ENCODE measurements at regions not wholly inside any gene's neighbourhood (a gene's known extent, or its start where the extent isn't known, plus 50 kb on each side); places are given as distances from the start of the nearest gene placed in this dataset.

DNA sequence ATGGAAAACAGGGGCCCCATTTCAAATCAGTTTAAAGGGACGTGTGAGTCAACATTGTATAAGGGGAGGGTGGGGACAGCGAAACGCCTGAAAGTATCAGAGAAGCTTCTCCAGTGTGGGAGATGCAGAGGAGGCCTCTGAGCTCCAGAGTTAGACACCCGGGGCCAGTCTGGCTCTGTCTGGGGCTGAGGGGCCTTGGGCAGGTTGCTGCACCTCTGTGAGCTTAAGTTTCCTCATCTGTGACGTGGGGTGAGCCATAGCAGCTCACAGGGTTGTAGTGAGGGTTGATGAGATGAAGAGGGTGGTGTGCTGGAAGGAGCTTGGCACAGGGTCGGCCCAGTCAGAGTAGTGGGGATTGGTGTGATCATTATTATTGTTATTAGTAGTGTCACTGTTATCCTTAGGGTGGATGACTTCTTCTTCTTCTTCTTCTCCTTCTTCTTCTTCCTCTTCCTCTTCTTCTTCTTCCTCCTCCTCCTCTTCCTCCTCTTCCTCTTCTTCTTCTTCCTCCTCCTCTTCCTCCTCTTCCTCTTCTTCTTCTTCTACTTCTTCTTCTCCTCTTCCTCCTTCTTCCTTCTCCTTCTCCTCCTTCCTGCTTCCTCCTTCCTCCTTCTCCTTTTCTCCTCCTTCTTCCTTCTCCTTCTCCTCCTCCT, 282.0 kb downstream of the PTPRU start:
- no peak for DNase-seq (ENCODE audit: low read depth, low spot score)
- Histone ChIP-seq H3K9ac (ENCODE audit: insufficient read length, low read depth) (no peak overlapping the region), H3K36me3 (ENCODE audit: insufficient read depth, insufficient read length, low read length) (no peaks in the 10 kb centered on the region), H3K27me3 (ENCODE audit: insufficient read depth, insufficient read length) (peaks cover 4% of the 10 kb centered on the region), H3K9me3 (ENCODE audit: insufficient read depth, low read length) (peaks cover 5% of the 10 kb centered on the region; the same call in 1 of the 2 replicates), H3K4me3 (ENCODE audit: insufficient read length, low read depth) (no peak overlapping the region), H3K4me1 (ENCODE audit: insufficient read depth, insufficient read length) (peaks cover 18% of the 10 kb centered on the region)
- TF ChIP-seq ZNF274 (IDR thresholded peaks at IDR 0.05; ENCODE audit: low read depth, low read length) (no peak), YY1 (IDR thresholded peaks at IDR 0.05; ENCODE audit: insufficient read depth, insufficient read length) (no peak), SUZ12 (IDR thresholded peaks at IDR 0.05; ENCODE audit: extremely low read depth, insufficient read depth, insufficient read length) (no peak)

GRCh38 chr1:29517251-29518086, 281.1 kb downstream of the PTPRU start:
- H3K4me3 ChIP-seq (ENCODE audit: insufficient read length, low read depth) = no peak overlapping the region
- peaks cover 17% of the 10 kb centered on the region for H3K4me1 ChIP-seq (ENCODE audit: insufficient read depth, insufficient read length)
- H3K27me3 ChIP-seq (ENCODE audit: insufficient read depth, insufficient read length) = peaks cover 4% of the 10 kb centered on the region
- DNase-seq (ENCODE audit: low read depth, low spot score) = no peak
- H3K36me3 ChIP-seq (ENCODE audit: insufficient read depth, insufficient read length, low read length) = no peaks in the 10 kb centered on the region
- H3K9ac ChIP-seq (ENCODE audit: insufficient read length, low read depth) = no peak overlapping the region
- TF ChIP-seq YY1 (IDR thresholded peaks at IDR 0.05; ENCODE audit: insufficient read depth, insufficient read length) = no peak
- no peak for TF ChIP-seq ZNF274 (IDR thresholded peaks at IDR 0.05; ENCODE audit: low read depth, low read length)
- TF ChIP-seq SUZ12 (IDR thresholded peaks at IDR 0.05; ENCODE audit: extremely low read depth, insufficient read depth, insufficient read length) = no peak
- peaks cover 6% of the 10 kb centered on the region; the same call in 1 of the 2 replicates for H3K9me3 ChIP-seq (ENCODE audit: insufficient read depth, low read length)

- Histone ChIP-seq H3K4me1 (ENCODE audit: insufficient read depth, insufficient read length) (peaks cover 7% of the 10 kb centered on the region), H3K4me3 (ENCODE audit: insufficient read length, low read depth) (no peak overlapping the region), H3K9me3 (ENCODE audit: insufficient read depth, low read length) (peaks cover 17% of the 10 kb centered on the region; the same call in 1 of the 2 replicates), H3K9ac (ENCODE audit: insufficient read length, low read depth) (no peak overlapping the region), H3K36me3 (ENCODE audit: insufficient read depth, insufficient read length, low read length) (no peaks in the 10 kb centered on the region), H3K27me3 (ENCODE audit: insufficient read depth, insufficient read length) (peaks cover 4% of the 10 kb centered on the region)
- DNase-seq (ENCODE audit: low read depth, low spot score) = no peak
- TF ChIP-seq SUZ12 (IDR thresholded peaks at IDR 0.05; ENCODE audit: extremely low read depth, insufficient read depth, insufficient read length) = no peak
- no peak for TF ChIP-seq ZNF274 (IDR thresholded peaks at IDR 0.05; ENCODE audit: low read depth, low read length)
- TF ChIP-seq YY1 (IDR thresholded peaks at IDR 0.05; ENCODE audit: insufficient read depth, insufficient read length) = no peak
Observed at GRCh38 chr1:29516063-29516820, 279.9 kb downstream of the PTPRU start.

- Histone ChIP-seq H3K36me3 (ENCODE audit: insufficient read depth, insufficient read length, low read length) (no peaks in the 10 kb centered on the region), H3K4me3 (ENCODE audit: insufficient read length, low read depth) (no peak overlapping the region), H3K4me1 (ENCODE audit: insufficient read depth, insufficient read length) (peaks cover 2% of the 10 kb centered on the region), H3K9me3 (ENCODE audit: insufficient read depth, low read length) (peaks cover 17% of the 10 kb centered on the region; the same call in 1 of the 2 replicates), H3K9ac (ENCODE audit: insufficient read length, low read depth) (no peak overlapping the region), H3K27me3 (ENCODE audit: insufficient read depth, insufficient read length) (peaks cover 4% of the 10 kb centered on the region)
- TF ChIP-seq ZNF274 (IDR thresholded peaks at IDR 0.05; ENCODE audit: low read depth, low read length) (no peak), YY1 (IDR thresholded peaks at IDR 0.05; ENCODE audit: insufficient read depth, insufficient read length) (no peak), SUZ12 (IDR thresholded peaks at IDR 0.05; ENCODE audit: extremely low read depth, insufficient read depth, insufficient read length) (no peak)
- DNase-seq (ENCODE audit: low read depth, low spot score) = no peak
Observed at GRCh38 chr1:29515170-29515955, 279.0 kb downstream of the PTPRU start.

DNA sequence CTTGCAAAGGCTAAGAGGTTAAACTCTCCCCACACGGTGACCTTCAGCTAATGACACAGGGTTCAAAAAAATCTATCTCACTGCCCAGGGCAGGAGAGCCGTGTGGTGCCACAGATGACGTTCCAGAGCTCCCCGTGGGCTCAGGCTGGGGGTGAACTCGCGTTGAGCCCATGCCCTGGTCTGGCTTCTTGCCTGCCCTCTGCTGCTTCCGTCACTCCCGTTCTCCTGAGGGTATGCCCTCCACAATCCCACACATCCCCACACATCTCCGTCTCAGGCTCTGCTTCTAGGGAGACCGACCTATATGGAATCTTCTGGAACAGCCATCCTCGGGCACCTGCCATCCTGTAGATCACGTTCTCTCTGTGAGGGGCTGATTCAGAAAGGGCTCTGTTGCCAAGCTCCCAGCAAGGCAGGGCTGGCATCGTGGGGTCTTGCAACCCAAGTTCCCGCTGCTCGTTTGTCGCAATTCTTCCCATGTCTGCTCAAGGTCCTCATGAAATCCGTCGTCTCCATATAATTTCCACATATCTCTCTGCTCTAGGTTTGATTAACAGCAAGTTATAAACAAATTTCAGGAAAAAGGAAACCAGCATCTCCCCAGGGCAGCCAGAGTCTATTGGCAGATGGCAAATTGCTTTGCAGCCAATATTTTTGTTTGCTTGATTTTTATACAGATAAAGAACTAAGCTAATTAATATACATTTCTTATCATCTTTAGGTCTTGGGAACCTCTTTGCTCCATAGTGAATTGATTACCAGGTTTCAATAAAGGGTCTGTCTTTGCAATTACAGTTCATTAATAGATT, 278.2 kb downstream of the PTPRU start:
- H3K9ac ChIP-seq (ENCODE audit: insufficient read length, low read depth) = no peak overlapping the region
- no peak for DNase-seq (ENCODE audit: low read depth, low spot score)
- H3K4me3 ChIP-seq (ENCODE audit: insufficient read length, low read depth) = no peak overlapping the region
- peaks cover 17% of the 10 kb centered on the region; the same call in 1 of the 2 replicates for H3K9me3 ChIP-seq (ENCODE audit: insufficient read depth, low read length)
- H3K4me1 ChIP-seq (ENCODE audit: insufficient read depth, insufficient read length) = no peaks in the 10 kb centered on the region
- no peaks in the 10 kb centered on the region for H3K36me3 ChIP-seq (ENCODE audit: insufficient read depth, insufficient read length, low read length)
- H3K27me3 ChIP-seq (ENCODE audit: insufficient read depth, insufficient read length) = peaks cover 4% of the 10 kb centered on the region
- TF ChIP-seq YY1 (IDR thresholded peaks at IDR 0.05; ENCODE audit: insufficient read depth, insufficient read length) = no peak

GRCh38 chr1:29513357-29513756, 277.0 kb downstream of the PTPRU start:
- H3K36me3 ChIP-seq (ENCODE audit: insufficient read depth, insufficient read length, low read length) = no peaks in the 10 kb centered on the region
- H3K9me3 ChIP-seq (ENCODE audit: insufficient read depth, low read length) = peaks cover 17% of the 10 kb centered on the region; the same call in 1 of the 2 replicates
- DNase-seq (ENCODE audit: low read depth, low spot score) = peak; percentile 77
- peaks cover 4% of the 10 kb centered on the region for H3K4me1 ChIP-seq (ENCODE audit: insufficient read depth, insufficient read length)
- TF ChIP-seq YY1 (IDR thresholded peaks at IDR 0.05; ENCODE audit: insufficient read depth, insufficient read length) (no peak), SUZ12 (IDR thresholded peaks at IDR 0.05; ENCODE audit: extremely low read depth, insufficient read depth, insufficient read length) (no peak), ZNF274 (IDR thresholded peaks at IDR 0.05; ENCODE audit: low read depth, low read length) (no peak)
- H3K27me3 ChIP-seq (ENCODE audit: insufficient read depth, insufficient read length) = no peaks in the 10 kb centered on the region
- no peak overlapping the region for H3K9ac ChIP-seq (ENCODE audit: insufficient read length, low read depth)
- H3K4me3 ChIP-seq (ENCODE audit: insufficient read length, low read depth) = no peak overlapping the region

Data from NT2/D1 (cell line).